ENCODE measurements at regions not wholly inside any gene's neighbourhood (a gene's known extent, or its start where the extent isn't known, plus 50 kb on each side); places are given as distances from the start of the nearest gene placed in this dataset.

GRCh38 chr17:65360961-65361552 is 200.4 kb downstream of the AXIN2 start:
- TF ChIP-seq CTCF (conservative IDR thresholded peaks at IDR 0.05 in 1 of 2, IDR thresholded peaks at IDR 0.05 in 1 of 2; ENCODE audit: low read depth in 1 of 2, low read length in 2 of 2), result no peak
- no peak for TF ChIP-seq EZH2 (IDR thresholded peaks at IDR 0.05; ENCODE audit: low read length, missing control alignments)

Measured in fibroblast of lung (primary cell).